ENCODE measurements at regions not wholly inside any gene's neighbourhood (a gene's known extent, or its start where the extent isn't known, plus 50 kb on each side); places are given as distances from the start of the nearest gene placed in this dataset.

- no peak for DNase-seq (ENCODE audit: low spot score)
- H3K27ac ChIP-seq (ENCODE audit: low read depth in 1 of 2, low read length in 2 of 2): no peak overlapping the region
- no peaks in the 10 kb centered on the region for H3K4me1 ChIP-seq (ENCODE audit: control insufficient read depth in 4 of 4, insufficient read depth in 4 of 4, low read length in 3 of 4)
- H3K36me3 ChIP-seq (ENCODE audit: control insufficient read depth in 4 of 4, insufficient read depth in 3 of 4, low read depth in 1 of 4, low read length in 3 of 4): no peaks in the 10 kb centered on the region
- WGBS: 78% methylated on average over 3 of the region's 3 CpGs
- no peak overlapping the region for H3K4me3 ChIP-seq (ENCODE audit: low read depth in 1 of 3, low read length in 3 of 3)
- TF ChIP-seq MAX (IDR thresholded peaks at IDR 0.05) (no peak), HNF4A (conservative IDR thresholded peaks at IDR 0.05) (no peak), HNF4G (IDR thresholded peaks at IDR 0.05) (no peak), JUND (IDR thresholded peaks at IDR 0.05) (no peak), RAD21 (IDR thresholded peaks at IDR 0.05) (no peak), TAF1 (conservative IDR thresholded peaks at IDR 0.05) (no peak), FOXA1 (IDR thresholded peaks at IDR 0.05) (no peak), CTCF (IDR thresholded peaks at IDR 0.05; ENCODE audit: low read depth, low read length, missing input control) (no peak), ZBTB33 (IDR thresholded peaks at IDR 0.05) (no peak), REST (IDR thresholded peaks at IDR 0.05) (no peak), YY1 (IDR thresholded peaks at IDR 0.05) (no peak), ATF3 (IDR thresholded peaks at IDR 0.05) (no peak), FOXA2 (IDR thresholded peaks at IDR 0.05) (no peak), EGR1 (IDR thresholded peaks at IDR 0.05; ENCODE audit: low read depth in 2 of 2) (no peak), RXRA (IDR thresholded peaks at IDR 0.05) (no peak), GABPA (IDR thresholded peaks at IDR 0.05 in 1 of 2, conservative IDR thresholded peaks at IDR 0.05 in 1 of 2) (no peak), NR2F2 (IDR thresholded peaks at IDR 0.05) (no peak), SP1 (IDR thresholded peaks at IDR 0.05) (no peak)
- H3K9ac ChIP-seq (ENCODE audit: low read depth in 1 of 2, low read length in 2 of 2): no peak overlapping the region
- H3K27me3 ChIP-seq (ENCODE audit: control insufficient read depth in 4 of 4, insufficient read depth in 4 of 4, low read length in 3 of 4): no peaks in the 10 kb centered on the region
- H3K9me3 ChIP-seq (ENCODE audit: control insufficient read depth in 4 of 4, low read length in 3 of 4): no peaks in the 10 kb centered on the region
These were observed 688.4 kb upstream of the PIK3C3 start for GRCh38 chr18:41266616-41267015.

All from liver (tissue), 8 donors.